D341Med (cell line): ENCODE measurements at regions not wholly inside any gene's neighbourhood (a gene's known extent, or its start where the extent isn't known, plus 50 kb on each side); places are given as distances from the start of the nearest gene placed in this dataset.

ENCODE experiments used
- DNase-seq: peaks from one replicate; pipeline ENCODE4 v3.0.0; 2012; ENCODE audit warnings: low spot score

- no peak for DNase-seq
Observed at GRCh38 chr11:15698855-15699254, 584.1 kb downstream of the INSC start.

GRCh38 chr11:15699978-15700377, 585.3 kb downstream of the INSC start:
- no peak for DNase-seq

GRCh38 chr11:15700456-15700855, 585.7 kb downstream of the INSC start:
- no peak for DNase-seq

GRCh38 chr11:15704064-15704463, 589.3 kb downstream of the INSC start:
- DNase-seq, result no peak

GRCh38 chr11:15704556-15704955, 589.8 kb downstream of the INSC start:
- DNase-seq, result no peak

- no peak for DNase-seq
Observed at GRCh38 chr11:15705891-15706290, 591.2 kb downstream of the INSC start.

GRCh38 chr11:15707194-15707593, 592.5 kb downstream of the INSC start:
- no peak for DNase-seq

- no peak for DNase-seq
Observed at GRCh38 chr11:15707971-15708370, 593.2 kb downstream of the INSC start.

GRCh38 chr11:15710580-15711275, 596.0 kb downstream of the INSC start:
- no peak for DNase-seq

GRCh38 chr11:15711311-15711710, 596.6 kb downstream of the INSC start:
- no peak for DNase-seq

- DNase-seq, result no peak
Observed at GRCh38 chr11:15714641-15715399, 600.1 kb downstream of the INSC start.

- no peak for DNase-seq
Observed at GRCh38 chr11:15716550-15716949, 601.8 kb downstream of the INSC start.

GRCh38 chr11:15720460-15720859, 605.7 kb downstream of the INSC start:
- no peak for DNase-seq

GRCh38 chr11:15723966-15724365, 609.2 kb downstream of the INSC start:
- DNase-seq, result no peak

- no peak for DNase-seq
Observed at GRCh38 chr11:15724601-15725000, 609.9 kb downstream of the INSC start.

- DNase-seq, result no peak
Observed at GRCh38 chr11:15725246-15725645, 610.5 kb downstream of the INSC start.

- no peak for DNase-seq
Observed at GRCh38 chr11:15726221-15726746, 611.6 kb downstream of the INSC start.

GRCh38 chr11:15726893-15727519, 612.3 kb downstream of the INSC start:
- DNase-seq, result no peak

- DNase-seq, result no peak
Observed at GRCh38 chr11:15727520-15727914, 612.8 kb downstream of the INSC start.

GRCh38 chr11:15728207-15728606, 613.5 kb downstream of the INSC start:
- no peak for DNase-seq

- DNase-seq, result no peak
Observed at GRCh38 chr11:15730263-15730994, 615.7 kb downstream of the INSC start.

- DNase-seq, result no peak
Observed at GRCh38 chr11:15730995-15731385, 616.3 kb downstream of the INSC start.
